WTC11 (cell line): ENCODE measurements at regions not wholly inside any gene's neighbourhood (a gene's known extent, or its start where the extent isn't known, plus 50 kb on each side); places are given as distances from the start of the nearest gene placed in this dataset.

Experiments used
- ATAC-seq: fragments of 200-7000 bp; cut with Tn5 transposase; 2 replicates; pipeline ENCODE4 v1.10.0; 2021; ENCODE audit warnings: mild to moderate bottlenecking, moderate library complexity
- CTCF ChIA-PET: fragments of 300-600 bp; sonication (Branson Sonifier 250); formaldehyde crosslinking; loops from one replicate; lab custom pipeline; 2021; ENCODE audit warnings: antibody characterized with exemption; lab: Charles Lee
- POLR2A ChIA-PET: fragments of 350-600 bp; sonication (Branson Sonifier 250); formaldehyde crosslinking; loops from one replicate; lab custom pipeline; 2021; ENCODE audit warnings: antibody characterized with exemption; lab: Charles Lee
- DNase-seq: peaks from one replicate; pipeline ENCODE4 v3.0.0; 2021; ENCODE audit warnings: low spot score
- H3K27ac Mint-ChIP-seq: 2 replicates; pipeline ENCODE4 v1.8.0; 2021; ENCODE audit warnings: mixed read lengths
- H3K27me3 Mint-ChIP-seq: 2 replicates; pipeline ENCODE4 v1.8.0; 2021; ENCODE audit warnings: low read depth, mild to moderate bottlenecking, moderate library complexity, mixed read lengths
- H3K36me3 Mint-ChIP-seq: 2 replicates; pipeline ENCODE4 v1.8.0; 2021; ENCODE audit warnings: mixed read lengths
- H3K4me1 Mint-ChIP-seq: 2 replicates; pipeline ENCODE4 v1.8.0; 2022; ENCODE audit warnings: mixed read lengths
- H3K4me3 Mint-ChIP-seq: 2 replicates; pipeline ENCODE4 v1.8.0; 2021; ENCODE audit warnings: mild to moderate bottlenecking, moderate library complexity, mixed read lengths
- H3K9me3 Mint-ChIP-seq: 2 replicates; pipeline ENCODE4 v1.8.0; 2021; ENCODE audit warnings: mixed read lengths
- ARID4B ChIP-seq: sonication (generic); formaldehyde crosslinking; IDR thresholded peaks from 2 replicates; pipeline ENCODE4 v1.8.0; 2023; ENCODE audit warnings: missing genetic modification reagents, mild to moderate bottlenecking, borderline replicate concordance
- ATF2 ChIP-seq: sonication (generic); formaldehyde crosslinking; IDR thresholded peaks from 2 replicates; pipeline ENCODE4 v1.8.1; 2022; ENCODE audit warnings: low read depth, missing genetic modification reagents, borderline replicate concordance
- FOXP1 ChIP-seq: sonication (generic); formaldehyde crosslinking; IDR thresholded peaks from 2 replicates; pipeline ENCODE4 v1.8.0; 2022; ENCODE audit warnings: missing genetic modification reagents, mild to moderate bottlenecking, moderate library complexity, borderline replicate concordance
- GRHL2 ChIP-seq: fragments of 250-450 bp; sonication (Bioruptor Pico); IDR thresholded peaks from 2 replicates; pipeline ENCODE4 v1.8.0; 2022; ENCODE audit warnings: mild to moderate bottlenecking, moderate library complexity; ENCODE audit not compliant: insufficient replicate concordance, severe bottlenecking
- HMGA2 ChIP-seq: fragments of 250-450 bp; sonication (Bioruptor Pico); IDR thresholded peaks from 2 replicates; pipeline ENCODE4 v1.4.0; 2021; ENCODE audit warnings: mild to moderate bottlenecking, moderate library complexity
- IRF2 ChIP-seq: sonication (generic); formaldehyde crosslinking; IDR thresholded peaks from 2 replicates; pipeline ENCODE4 v1.8.0; 2022; ENCODE audit warnings: low read depth, missing genetic modification reagents, borderline replicate concordance
- JUN ChIP-seq: sonication (generic); formaldehyde crosslinking; IDR thresholded peaks from 2 replicates; pipeline ENCODE4 v1.8.0; 2023; ENCODE audit warnings: mild to moderate bottlenecking, missing genetic modification reagents
- NFE2L1 ChIP-seq: sonication (generic); formaldehyde crosslinking; IDR thresholded peaks from 2 replicates; pipeline ENCODE4 v1.8.1; 2023; ENCODE audit warnings: missing genetic modification reagents
- NR1H2 ChIP-seq: sonication (generic); formaldehyde crosslinking; IDR thresholded peaks from 2 replicates; pipeline ENCODE4 v1.9.0; 2021; ENCODE audit warnings: mild to moderate bottlenecking, moderate library complexity, missing genetic modification reagents
- PREB ChIP-seq: sonication (generic); formaldehyde crosslinking; IDR thresholded peaks from 2 replicates; pipeline ENCODE4 v1.8.1; 2022; ENCODE audit warnings: mild to moderate bottlenecking, missing genetic modification reagents, moderate library complexity, borderline replicate concordance
- PRRX2 ChIP-seq: fragments of 250-450 bp; sonication (Bioruptor Pico); IDR thresholded peaks from 2 replicates; pipeline ENCODE4 v1.8.0; 2021; ENCODE audit warnings: mild to moderate bottlenecking
- STAT6 ChIP-seq: sonication (generic); formaldehyde crosslinking; conservative IDR thresholded peaks from 2 replicates; pipeline ENCODE4 v1.8.1; 2023; ENCODE audit warnings: mild to moderate bottlenecking, low read depth, missing genetic modification reagents, moderate library complexity
- USF1 ChIP-seq: sonication (generic); formaldehyde crosslinking; IDR thresholded peaks from 2 replicates; pipeline ENCODE4 v1.8.0; 2022; ENCODE audit warnings: mild to moderate bottlenecking, missing genetic modification reagents
- ZBTB43 ChIP-seq: sonication (generic); formaldehyde crosslinking; IDR thresholded peaks from 2 replicates; pipeline ENCODE4 v1.8.1; 2023; ENCODE audit warnings: mild to moderate bottlenecking, missing genetic modification reagents
- ZNF138 ChIP-seq: sonication (generic); formaldehyde crosslinking; conservative IDR thresholded peaks from 2 replicates; pipeline ENCODE4 v1.8.1; 2022; ENCODE audit warnings: mild to moderate bottlenecking, moderate library complexity, missing genetic modification reagents
- ZNF671 ChIP-seq: fragments of 250-450 bp; sonication (Bioruptor Pico); IDR thresholded peaks from 2 replicates; pipeline ENCODE4 v1.8.0; 2021; ENCODE audit warnings: mild to moderate bottlenecking

GRCh38 chr2:19686439-19686838 lies 215.3 kb downstream of the TTC32 start (continued):
- no peak for TF ChIP-seq FOXP1 (CRISPR knock-in tag)
- TF ChIP-seq GRHL2 (CRISPR knock-in tag) = no peak
- TF ChIP-seq HMGA2 (CRISPR knock-in tag) = no peak
- no peak for TF ChIP-seq IRF2 (CRISPR knock-in tag)
- TF ChIP-seq ATF2 (CRISPR knock-in tag) = no peak
- TF ChIP-seq ARID4B (CRISPR knock-in tag) = no peak

- Mint-ChIP-seq H3K9me3 (no peaks in the 10 kb centered on the region), H3K27ac (no peak overlapping the region), H3K36me3 (no peaks in the 10 kb centered on the region), H3K27me3 (0 out of 2 replicates have a peak, but pooled peaks cover under 1% of the 10 kb centered on the region), H3K4me3 (no peak overlapping the region), H3K4me1 (no peaks in the 10 kb centered on the region)
- ATAC-seq (no peak), DNase-seq (no peak)
- TF ChIP-seq JUN = no peak
- TF ChIP-seq ZNF138 = no peak
- no peak for TF ChIP-seq ZBTB43 (CRISPR knock-in tag)
- no peak for TF ChIP-seq PRRX2 (CRISPR knock-in tag)
- no peak for TF ChIP-seq USF1 (CRISPR knock-in tag)
- TF ChIP-seq PREB = no peak
- no peak for TF ChIP-seq NFE2L1 (CRISPR knock-in tag)
- no peak for TF ChIP-seq NR1H2 (CRISPR knock-in tag)
- CTCF ChIA-PET = interaction anchor here (0.8 to 3.3 kb wide), 3 partner anchors 18 to 995 kb away, joined by 3 to 9 read pairs (median 3); no protein-coding TSS in a partner anchor
- POLR2A ChIA-PET = interaction anchor here (0.8 kb wide), 1 partner anchor 9 kb away, joined by 3 read pairs; no protein-coding TSS in a partner anchor
These were observed 216.1 kb downstream of the TTC32 start for GRCh38 chr2:19685731-19686130.

GRCh38 chr2:19684516-19684915 lies 217.3 kb downstream of the TTC32 start:
- Mint-ChIP-seq H3K4me3 (no peak overlapping the region), H3K36me3 (no peaks in the 10 kb centered on the region), H3K4me1 (no peaks in the 10 kb centered on the region), H3K9me3 (no peaks in the 10 kb centered on the region), H3K27ac (no peak overlapping the region), H3K27me3 (no peaks in the 10 kb centered on the region)
- POLR2A ChIA-PET = no interaction called here
- TF ChIP-seq ZNF671 (CRISPR knock-in tag) = no peak
- TF ChIP-seq STAT6 (CRISPR knock-in tag) = no peak
- CTCF ChIA-PET = interaction anchor here (1.4 kb wide), 1 partner anchor 315 kb away, joined by 3 read pairs; no protein-coding TSS in a partner anchor
- DNase-seq (no peak), ATAC-seq (no peak)
